Endothelial cell of umbilical vein (primary cell): ENCODE measurements at regions not wholly inside any gene's neighbourhood (a gene's known extent, or its start where the extent isn't known, plus 50 kb on each side); places are given as distances from the start of the nearest gene placed in this dataset.

Source experiments
- BruUV-seq: library from RNA; stranded (reverse); fragments of 400-500 nt; replicated peaks from 2 replicates; lab custom pipeline; 2021; lab: Mats Ljungman, UMichigan
- CTCF ChIA-PET: fragments of 300-600, 350-600 bp; sonication (Branson Sonifier 250); formaldehyde crosslinking; loops from one replicate; lab custom pipeline; 2021; ENCODE audit warnings: antibody characterized with exemption, inconsistent platforms; lab: Charles Lee
- POLR2A ChIA-PET: fragments of 300-600, 350-600 bp; sonication (Branson Sonifier 250); formaldehyde crosslinking; loops from one replicate; lab custom pipeline; 2021; ENCODE audit warnings: antibody characterized with exemption, inconsistent platforms; lab: Charles Lee
- DNase-seq: peaks from one replicate; pipeline ENCODE4 v3.0.0-alpha.2; 2011; ENCODE audit warnings: low read depth, low spot score
- FAIRE-seq: peaks from 2 replicates; lab custom pipeline; 2011; peaks lifted over from hg19 to GRCh38; lab: Jason Lieb, UNC
- H2AFZ ChIP-seq: 2 replicates; pipeline ENCODE4 v1.6.0; 2012; ENCODE audit warnings: low read depth, low read length, control low read depth, inconsistent platforms
- H3K27ac ChIP-seq: 2 replicates; pipeline ENCODE4 v1.5.1; 2011; ENCODE audit warnings: low read depth, mild to moderate bottlenecking, control low read depth, low read length, moderate library complexity; ENCODE audit not compliant: insufficient read depth
- H3K27me3 ChIP-seq, 2 experiments: 2 replicates each; pipeline versions ENCODE4 v1.6.0 to v1.6.1; 2011; ENCODE audit warnings: low read length in 2 of 2, mixed read lengths in 1 of 2; ENCODE audit not compliant: control insufficient read depth in 2 of 2, insufficient read depth in 2 of 2
- H3K36me3 ChIP-seq, 2 experiments: 2 replicates in 1 of 2; 3 replicates in 1 of 2; pipeline ENCODE4 v1.5.1; 2011; ENCODE audit warnings: low read length in 2 of 2, mild to moderate bottlenecking in 1 of 2, moderate library complexity in 1 of 2; ENCODE audit not compliant: control insufficient read depth in 2 of 2, insufficient read depth in 2 of 2; ENCODE audit errors: extremely low read depth in 1 of 2
- H3K4me1 ChIP-seq: 3 replicates; pipeline ENCODE4 v1.5.1; 2011; ENCODE audit warnings: mild to moderate bottlenecking, low read length; ENCODE audit not compliant: control insufficient read depth, insufficient read depth; ENCODE audit errors: extremely low read depth
- H3K4me2 ChIP-seq: 2 replicates; pipeline ENCODE4 v1.6.1; 2011; ENCODE audit warnings: low read length, control low read depth, mixed read lengths; ENCODE audit not compliant: insufficient read depth
- H3K4me3 ChIP-seq, 3 experiments: fragments of 200-600 bp in 1 of 3; sonication (generic), shearing (Covaris generic) in 1 of 3; replicated peaks in 1 of 3; 2 replicates each; pipeline ENCODE4 v1.5.1; 2011 to 2016; ENCODE audit warnings: control low read depth in 3 of 3, low read length in 3 of 3, mild to moderate bottlenecking in 2 of 3, inconsistent platforms in 1 of 3, low read depth in 1 of 3, moderate library complexity in 1 of 3; ENCODE audit not compliant: insufficient read depth in 1 of 3
- H3K79me2 ChIP-seq: 2 replicates; pipeline ENCODE4 v1.6.0; 2012; ENCODE audit warnings: low read length, inconsistent platforms; ENCODE audit not compliant: control insufficient read depth, insufficient read depth
- H3K9ac ChIP-seq: replicated peaks from 2 replicates; pipeline ENCODE3; 2011; ENCODE audit warnings: low read length, control low read depth; ENCODE audit not compliant: insufficient read depth; ENCODE audit errors: extremely low read depth
- H3K9me1 ChIP-seq: replicated peaks from 3 replicates; pipeline ENCODE4 v1.6.0; 2011; ENCODE audit warnings: mild to moderate bottlenecking, low read length; ENCODE audit not compliant: control insufficient read depth, insufficient read depth; ENCODE audit errors: extremely low read depth
- H3K9me3 ChIP-seq: replicated peaks from 2 replicates; pipeline ENCODE4 v1.5.1; 2012; ENCODE audit warnings: low read length, inconsistent platforms; ENCODE audit not compliant: control insufficient read depth, insufficient read depth
- H4K20me1 ChIP-seq: replicated peaks from 2 replicates; pipeline ENCODE3; 2011; ENCODE audit warnings: mild to moderate bottlenecking, low read length; ENCODE audit not compliant: control insufficient read depth, insufficient read depth; ENCODE audit errors: extremely low read depth
- CTCF ChIP-seq, 2 donors: IDR thresholded peaks; 1 replicate in 1 of 2; 2 replicates in 1 of 2; pipeline ENCODE4 v1.5.1; 2011; ENCODE audit warnings: low read length in 2 of 2, mild to moderate bottlenecking in 2 of 2, moderate library complexity in 2 of 2, control low read depth in 1 of 2, inconsistent platforms in 1 of 2, low read depth in 1 of 2; ENCODE audit not compliant: insufficient read depth in 1 of 2; ENCODE audit errors: extremely low read depth in 1 of 2
- EZH2 ChIP-seq: IDR thresholded peaks from 2 replicates; pipeline ENCODE4 v1.6.1; 2012; ENCODE audit warnings: borderline replicate concordance, low read depth, mild to moderate bottlenecking, moderate library complexity, low read length, inconsistent platforms; ENCODE audit not compliant: severe bottlenecking
- FOS ChIP-seq: IDR thresholded peaks from 2 replicates; pipeline ENCODE4 v1.6.1; 2011; ENCODE audit warnings: mild to moderate bottlenecking, low read length, moderate library complexity, borderline replicate concordance; ENCODE audit not compliant: insufficient read depth
- GATA2 ChIP-seq: IDR thresholded peaks from 2 replicates; pipeline ENCODE4 v1.7.0; 2011; ENCODE audit warnings: low read depth, mild to moderate bottlenecking, moderate library complexity, mixed read lengths, low read length; ENCODE audit not compliant: insufficient read length, insufficient read depth
- JUN ChIP-seq: IDR thresholded peaks from 2 replicates; pipeline ENCODE4 v1.6.1; 2011; ENCODE audit warnings: borderline replicate concordance, low read depth; ENCODE audit not compliant: insufficient read length, insufficient read depth
- MYC ChIP-seq: IDR thresholded peaks from one replicate; pipeline ENCODE4 v1.6.1; 2011; ENCODE audit warnings: mild to moderate bottlenecking, low read depth, low read length
- POLR2A ChIP-seq: IDR thresholded peaks from 2 replicates; pipeline ENCODE4 v1.6.1; 2012; ENCODE audit warnings: low read depth, mild to moderate bottlenecking, control low read depth, low read length
- POLR2AphosphoS5 ChIP-seq: IDR thresholded peaks from 2 replicates; pipeline ENCODE4 v1.6.1; 2012; ENCODE audit warnings: low read depth, mild to moderate bottlenecking, control low read depth, low read length, moderate library complexity; ENCODE audit not compliant: insufficient read depth
- dilution Hi-C: fragments of 300-500 bp; cut with MboI; formaldehyde crosslinking; loops from one replicate; pipeline ENCODE4 v1.15.0; 2019; ENCODE audit warnings: low sequenced_read_pairs; ENCODE audit not compliant: extremely low pct_ligation_motif_present
- intact Hi-C: fragments of 100-400 bp; cut with micrococcal nuclease; formaldehyde crosslinking; loops from one replicate; pipeline ENCODE4 v1.10.0; 2022
- TF ChIP-seq, protein P1 (sequence below): IDR thresholded peaks from 2 replicates; pipeline ENCODE4 v1.6.1; 2011; ENCODE audit not compliant: insufficient read depth, insufficient read length

- no peak for DNase-seq
- no peaks in the 10 kb centered on the region for H4K20me1 ChIP-seq
- no peak for FAIRE-seq
- peak; percentile 52 for TF ChIP-seq EZH2
- TF ChIP-seq MYC: no peak
- H3K9me1 ChIP-seq: no peaks in the 10 kb centered on the region
- no peak overlapping the region for H3K9ac ChIP-seq
- no peaks in the 10 kb centered on the region for H3K79me2 ChIP-seq
- H3K9me3 ChIP-seq: no peaks in the 10 kb centered on the region
- H3K4me3 ChIP-seq: no peak overlapping the region
- peaks cover 14 to 27% of the 10 kb centered on the region in 2 experiments for H3K27me3 ChIP-seq
- H3K4me1 ChIP-seq: no peaks in the 10 kb centered on the region
- intact Hi-C loops (no loop called here), dilution Hi-C loops (no loop called here)
- H3K4me2 ChIP-seq: no peak overlapping the region
- POLR2A ChIA-PET: no interaction called here
- H2AFZ ChIP-seq: no peak overlapping the region
- H3K36me3 ChIP-seq: no peaks in the 10 kb centered on the region
- CTCF ChIA-PET: no interaction called here
- no peak overlapping the region for H3K27ac ChIP-seq
- no TSS peak for BruUV-seq
Observed at GRCh38 chr14:104461676-104462449, 117.7 kb upstream of the C14orf180 start.

- Histone ChIP-seq H3K4me3 (no peak overlapping the region), H3K4me2 (no peak overlapping the region), H3K9me3 (no peaks in the 10 kb centered on the region), H4K20me1 (no peaks in the 10 kb centered on the region), H3K79me2 (no peaks in the 10 kb centered on the region), H3K27ac (no peak overlapping the region), H3K27me3 (peaks cover 14 to 27% of the 10 kb centered on the region in 2 experiments), H3K9ac (no peak overlapping the region), H3K4me1 (no peaks in the 10 kb centered on the region), H2AFZ (no peak overlapping the region), H3K36me3 (no peaks in the 10 kb centered on the region), H3K9me1 (no peaks in the 10 kb centered on the region)
- BruUV-seq: no TSS peak
- intact Hi-C loops (no loop called here), dilution Hi-C loops (no loop called here)
- no peak for FAIRE-seq
- CTCF ChIA-PET: interaction anchor here (1.4 kb wide), 1 partner anchor 101 kb away, joined by 3 read pairs; no protein-coding TSS in a partner anchor
- TF ChIP-seq GATA2: no peak
- no peak for TF ChIP-seq MYC
- no peak for TF ChIP-seq POLR2A
- no peak for TF ChIP-seq FOS
- no peak for TF ChIP-seq JUN
- no peak for TF ChIP-seq CTCF (IDR thresholded peaks at IDR 0.05; ENCODE audit: extremely low read depth in 1 of 2, insufficient read depth in 1 of 2, low read depth in 1 of 2, low read length in 2 of 2)
- no peak for TF ChIP-seq EZH2
- TF ChIP-seq POLR2AphosphoS5: no peak
- TF ChIP-seq, protein P1, sequence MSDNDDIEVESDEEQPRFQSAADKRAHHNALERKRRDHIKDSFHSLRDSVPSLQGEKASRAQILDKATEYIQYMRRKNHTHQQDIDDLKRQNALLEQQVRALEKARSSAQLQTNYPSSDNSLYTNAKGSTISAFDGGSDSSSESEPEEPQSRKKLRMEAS: no peak
- no peak for DNase-seq
- POLR2A ChIA-PET: no interaction called here
Observed at GRCh38 chr14:104462651-104463630, 116.6 kb upstream of the C14orf180 start.
